Esophagus muscularis mucosa (tissue), 4 donors: ENCODE measurements at regions not wholly inside any gene's neighbourhood (a gene's known extent, or its start where the extent isn't known, plus 50 kb on each side); places are given as distances from the start of the nearest gene placed in this dataset.

Experiments
- DNase-seq: peaks from one replicate; pipeline ENCODE4 v3.0.0-alpha.2; 2017; ENCODE audit errors: extremely low spot score
- H3K27ac ChIP-seq, 4 donors: fragments of 200-600 bp; sonication (generic); replicated peaks in 1 of 4; 1 replicate in 3 of 4; 2 replicates in 1 of 4; pipeline ENCODE4 v1.5.1; 2016 to 2019; ENCODE audit warnings: mild to moderate bottlenecking in 1 of 4
- H3K27me3 ChIP-seq, 4 donors: fragments of 200-600 bp; sonication (generic); one replicate each; pipeline versions ENCODE4 v1.5.1 to v1.6.0; 2016 to 2019
- H3K36me3 ChIP-seq, 4 donors: fragments of 200-600 bp; sonication (generic); one replicate each; pipeline ENCODE4 v1.5.1; 2016 to 2019
- H3K4me1 ChIP-seq, 4 donors: fragments of 200-600 bp; sonication (generic); one replicate each; pipeline ENCODE4 v1.5.1; 2016 to 2019
- H3K4me3 ChIP-seq, 4 donors: fragments of 200-600 bp; sonication (generic); 1 replicate in 2 of 4; 2 replicates in 2 of 4; pipeline ENCODE4 v1.5.1; 2016 to 2019; ENCODE audit warnings: mild to moderate bottlenecking in 4 of 4, moderate library complexity in 1 of 4
- H3K9me3 ChIP-seq, 4 donors: fragments of 200-600 bp; sonication (generic); 1 replicate in 3 of 4; 2 replicates in 1 of 4; pipeline ENCODE4 v1.5.1; 2016 to 2019
- CTCF ChIP-seq, 3 experiments: fragments of 200-600 bp in 2 of 3; fragments of 450-650 bp in 1 of 3; sonication (generic) in 2 of 3; IDR thresholded peaks; one replicate each; pipeline ENCODE4 v1.5.1; 2017 to 2019; ENCODE audit warnings: antibody characterized with exemption in 3 of 3, mild to moderate bottlenecking in 2 of 3, moderate library complexity in 1 of 3
- EP300 ChIP-seq: sonication (generic); formaldehyde crosslinking; IDR thresholded peaks from one replicate; pipeline ENCODE4 v1.6.1; 2017; ENCODE audit warnings: antibody characterized with exemption
- POLR2A ChIP-seq: fragments of 450-650 bp; IDR thresholded peaks from one replicate; pipeline ENCODE4 v1.6.1; 2017; ENCODE audit warnings: antibody characterized with exemption, moderate library complexity, mild to moderate bottlenecking, low read depth
- POLR2AphosphoS5 ChIP-seq, 2 donors: sonication (generic); formaldehyde crosslinking; IDR thresholded peaks; one replicate each; pipeline ENCODE4 v1.6.1; 2017; ENCODE audit warnings: antibody characterized with exemption in 2 of 2
- WGBS: methylation state at CpG from one replicate; pipeline ENCODE4 v1.1.5; 2018; 5-methylcytosine and 5-hydroxymethylcytosine counted together
- intact Hi-C: fragments of 100-400 bp; cut with DNase I; formaldehyde crosslinking; loops from one replicate; pipeline ENCODE4 v1.15.1; 2023

DNA sequence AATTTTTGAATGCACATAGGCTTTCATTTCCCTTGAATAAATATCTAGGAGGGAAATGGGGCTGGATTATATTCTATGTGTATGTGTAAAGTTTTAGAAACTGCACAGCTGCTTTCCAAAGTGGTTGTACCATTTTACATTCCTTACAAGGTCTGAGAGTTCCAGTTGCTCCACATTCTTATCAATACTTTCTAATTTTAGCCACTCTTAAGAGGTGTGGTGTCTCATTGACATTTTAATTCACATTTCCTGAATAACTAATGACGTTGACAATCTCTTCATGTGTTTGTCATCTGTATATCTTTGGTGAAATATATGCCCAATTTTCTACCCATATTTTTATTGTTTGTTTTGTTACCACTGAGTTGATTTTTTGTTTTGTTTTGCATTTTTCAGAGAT lies 74.6 kb upstream of the VASH1 start:
- no peaks in the 10 kb centered on the region for H3K27me3 ChIP-seq
- no peaks in the 10 kb centered on the region for H3K4me1 ChIP-seq
- no peaks in the 10 kb centered on the region for H3K36me3 ChIP-seq
- DNase-seq, result no peak
- intact Hi-C loops, result no loop called here
- no peak overlapping the region for H3K4me3 ChIP-seq
- TF ChIP-seq POLR2AphosphoS5 (IDR thresholded peaks at IDR 0.05), result no peak
- TF ChIP-seq EP300, result no peak
- no peak for TF ChIP-seq CTCF (IDR thresholded peaks at IDR 0.05)
- no peak for TF ChIP-seq POLR2A
- WGBS, result 83% methylated on average over 1 of the region's 1 CpG
- H3K27ac ChIP-seq, result no peak overlapping the region
- peaks cover 0 to 49% (median 28%) of the 10 kb centered on the region in 4 donors for H3K9me3 ChIP-seq

GRCh38 chr14:76687611-76688382 lies 73.5 kb upstream of the VASH1 start:
- DNase-seq, result peak; percentile 42
- TF ChIP-seq EP300 (no peak), POLR2AphosphoS5 (IDR thresholded peaks at IDR 0.05) (no peak), CTCF (IDR thresholded peaks at IDR 0.05) (no peak), POLR2A (no peak)
- Histone ChIP-seq H3K27ac (no peak overlapping the region), H3K4me1 (no peaks in the 10 kb centered on the region), H3K9me3 (peaks cover 0 to 37% (median 22%) of the 10 kb centered on the region in 4 donors), H3K4me3 (no peak overlapping the region), H3K36me3 (no peaks in the 10 kb centered on the region), H3K27me3 (no peaks in the 10 kb centered on the region)
- WGBS, result 65% methylated on average over 7 of the region's 7 CpGs
- intact Hi-C loops, result no loop called here

- H3K36me3 ChIP-seq, result no peaks in the 10 kb centered on the region
- H3K9me3 ChIP-seq, result peaks cover 0 to 32% (median 16%) of the 10 kb centered on the region in 4 donors
- peak; percentile 14 for DNase-seq
- TF ChIP-seq POLR2AphosphoS5 (IDR thresholded peaks at IDR 0.05), result no peak
- TF ChIP-seq CTCF (IDR thresholded peaks at IDR 0.05), result no peak
- no peak for TF ChIP-seq POLR2A
- TF ChIP-seq EP300, result no peak
- WGBS, result 79% methylated on average over 2 of the region's 2 CpGs
- intact Hi-C loops, result no loop called here
- no peaks in the 10 kb centered on the region for H3K27me3 ChIP-seq
- no peak overlapping the region for H3K4me3 ChIP-seq
- H3K4me1 ChIP-seq, result no peaks in the 10 kb centered on the region
- no peak overlapping the region for H3K27ac ChIP-seq
Observed at GRCh38 chr14:76688383-76688671, 72.9 kb upstream of the VASH1 start.

DNA sequence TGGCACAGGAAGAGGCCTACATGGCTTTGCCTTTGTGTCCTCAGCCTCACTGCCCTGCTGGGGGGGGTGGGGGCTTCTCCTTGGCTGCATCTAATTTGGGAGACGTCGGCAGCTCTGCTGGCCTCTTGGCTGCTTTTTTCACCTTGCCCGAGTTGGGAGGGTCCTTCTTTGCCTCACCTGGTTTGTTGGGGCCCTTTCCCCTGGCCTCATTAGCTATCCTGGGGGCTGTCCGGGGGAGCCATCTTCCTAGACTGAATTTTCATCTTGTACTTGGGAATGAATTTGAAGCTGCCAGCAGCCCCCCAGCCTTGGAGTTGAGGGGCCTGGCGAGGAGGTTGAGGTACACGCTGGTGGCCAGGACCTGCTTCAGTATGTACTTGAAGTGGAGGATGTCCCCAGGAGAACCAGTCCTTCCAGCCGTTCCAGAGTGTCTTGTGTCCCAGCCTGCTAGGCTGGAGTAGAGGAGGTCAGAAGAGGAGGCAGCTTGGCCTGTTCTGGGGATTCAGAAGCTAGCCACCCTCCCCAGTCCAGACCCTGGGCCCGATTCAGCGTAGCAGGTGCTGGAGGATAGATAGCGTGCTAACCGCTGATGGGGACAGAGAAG lies 70.7 kb upstream of the VASH1 start:
- no peaks in the 10 kb centered on the region for H3K4me1 ChIP-seq
- 93% methylated on average over 11 of the region's 11 CpGs for WGBS
- no peak overlapping the region for H3K4me3 ChIP-seq
- TF ChIP-seq POLR2AphosphoS5 (IDR thresholded peaks at IDR 0.05) (no peak), POLR2A (no peak), CTCF (IDR thresholded peaks at IDR 0.05) (no peak), EP300 (no peak)
- intact Hi-C loops, result no loop called here
- DNase-seq, result peak; percentile 85
- no peak overlapping the region for H3K27ac ChIP-seq
- H3K9me3 ChIP-seq, result peaks cover 0 to 25% (median 14%) of the 10 kb centered on the region in 4 donors
- H3K36me3 ChIP-seq, result no peaks in the 10 kb centered on the region
- H3K27me3 ChIP-seq, result no peaks in the 10 kb centered on the region

DNA sequence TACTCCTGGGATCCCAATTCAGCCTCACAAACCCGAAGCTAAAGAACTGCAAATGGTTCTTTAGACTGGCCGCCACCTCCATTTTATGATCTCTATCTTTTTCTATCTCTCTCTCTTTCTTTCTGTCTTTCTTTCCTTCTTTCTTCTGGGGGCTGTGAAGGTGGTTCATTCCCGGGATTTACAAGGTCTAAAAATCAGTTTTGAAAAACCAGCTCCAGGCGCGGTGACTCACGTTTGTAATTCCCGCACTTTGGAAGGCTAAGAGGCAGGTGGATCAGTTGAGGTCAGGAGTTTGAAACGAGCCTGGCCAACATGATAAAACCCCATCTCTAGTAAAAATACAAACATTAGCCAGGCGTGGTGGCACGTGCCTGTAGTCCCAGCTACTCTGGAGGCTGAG lies 67.2 kb upstream of the VASH1 start:
- H3K36me3 ChIP-seq, result no peaks in the 10 kb centered on the region
- H3K4me1 ChIP-seq, result no peaks in the 10 kb centered on the region
- no peaks in the 10 kb centered on the region for H3K27me3 ChIP-seq
- TF ChIP-seq POLR2AphosphoS5 (IDR thresholded peaks at IDR 0.05) (no peak), POLR2A (no peak), EP300 (no peak), CTCF (IDR thresholded peaks at IDR 0.05) (no peak)
- DNase-seq, result peak; percentile 66
- 82% methylated on average over 10 of the region's 10 CpGs for WGBS
- H3K27ac ChIP-seq, result no peak overlapping the region
- intact Hi-C loops, result no loop called here
- no peaks in the 10 kb centered on the region for H3K9me3 ChIP-seq
- H3K4me3 ChIP-seq, result no peak overlapping the region
